Testis (tissue), 2 donors: ENCODE measurements at regions not wholly inside any gene's neighbourhood (a gene's known extent, or its start where the extent isn't known, plus 50 kb on each side); places are given as distances from the start of the nearest gene placed in this dataset.

Experiments used
- DNase-seq: peaks from one replicate; pipeline ENCODE4 v3.0.0-alpha.2; 2019
- H3K27ac ChIP-seq, 2 donors: fragments of 200-600 bp; sonication (generic); one replicate each; pipeline ENCODE4 v1.5.1; 2019
- H3K27me3 ChIP-seq: fragments of 200-600 bp; sonication (generic); one replicate; pipeline ENCODE4 v1.5.1; 2019
- H3K36me3 ChIP-seq: fragments of 200-600 bp; sonication (generic); one replicate; pipeline ENCODE4 v1.5.1; 2017; ENCODE audit warnings: low read depth; ENCODE audit errors: missing control alignments
- H3K4me1 ChIP-seq: fragments of 200-600 bp; sonication (generic); one replicate; pipeline ENCODE4 v1.5.1; 2019
- H3K4me3 ChIP-seq, 2 donors: fragments of 200-600 bp; sonication (generic); one replicate each; pipeline ENCODE4 v1.5.1; 2017 to 2019
- H3K9me3 ChIP-seq: fragments of 200-600 bp; sonication (generic); one replicate; pipeline ENCODE4 v1.5.1; 2017
- CTCF ChIP-seq, 3 experiments: fragments of 450-650 bp in 2 of 3; fragments of 200-600 bp in 1 of 3; sonication (generic) in 1 of 3; IDR thresholded peaks; one replicate each; pipeline ENCODE4 v1.5.1; 2016 to 2019; ENCODE audit warnings: antibody characterized with exemption in 3 of 3, mild to moderate bottlenecking in 2 of 3, moderate library complexity in 1 of 3
- POLR2A ChIP-seq: fragments of 450-650 bp; IDR thresholded peaks from one replicate; pipeline ENCODE4 v1.6.1; 2017; ENCODE audit warnings: antibody characterized with exemption, mild to moderate bottlenecking, moderate library complexity
- WGBS, 2 donors: methylation state at CpG; one replicate each; pipeline ENCODE4 v1.1.5; 2018; 5-methylcytosine and 5-hydroxymethylcytosine counted together
- intact Hi-C: fragments of 100-400 bp; cut with DNase I; formaldehyde crosslinking; loops from one replicate; pipeline ENCODE4 v1.15.1; 2023; ENCODE audit warnings: low total_unique reads

- WGBS, 2 donors, result 97% methylated on average over 3 of the region's 3 CpGs
- Histone ChIP-seq H3K27ac (no peak overlapping the region), H3K36me3 (no peaks in the 10 kb centered on the region), H3K9me3 (no peaks in the 10 kb centered on the region), H3K27me3 (no peaks in the 10 kb centered on the region), H3K4me3 (no peak overlapping the region), H3K4me1 (peaks cover 5% of the 10 kb centered on the region)
- no peak for TF ChIP-seq POLR2A
- TF ChIP-seq CTCF (IDR thresholded peaks at IDR 0.05), result no peak
- DNase-seq, result no peak
- intact Hi-C loops, result no loop called here
These were observed 128.4 kb upstream of the LYPLAL1 start for GRCh38 chr1:219045246-219045645.

- Histone ChIP-seq H3K4me3 (no peak overlapping the region), H3K36me3 (no peaks in the 10 kb centered on the region), H3K4me1 (peaks cover 5% of the 10 kb centered on the region), H3K27ac (no peak overlapping the region), H3K27me3 (no peaks in the 10 kb centered on the region), H3K9me3 (no peaks in the 10 kb centered on the region)
- TF ChIP-seq POLR2A (no peak), CTCF (IDR thresholded peaks at IDR 0.05) (no peak)
- intact Hi-C loops, result no loop called here
- WGBS, 2 donors, result 43 to 59% methylated on average over 4 of the region's 4 CpGs
- no peak for DNase-seq
These were observed 124.2 kb upstream of the LYPLAL1 start for GRCh38 chr1:219049501-219049900.

GRCh38 chr1:219050086-219050821 lies 123.4 kb upstream of the LYPLAL1 start:
- Histone ChIP-seq H3K27ac (no peak overlapping the region), H3K4me3 (no peak overlapping the region), H3K4me1 (peaks cover 5% of the 10 kb centered on the region), H3K36me3 (no peaks in the 10 kb centered on the region), H3K27me3 (no peaks in the 10 kb centered on the region), H3K9me3 (no peaks in the 10 kb centered on the region)
- WGBS, 2 donors, result 75 to 78% methylated on average over 5 of the region's 5 CpGs
- no peak for DNase-seq
- TF ChIP-seq CTCF (IDR thresholded peaks at IDR 0.05), result no peak
- no peak for TF ChIP-seq POLR2A
- intact Hi-C loops, result no loop called here

- peaks cover 5% of the 10 kb centered on the region for H3K4me1 ChIP-seq
- intact Hi-C loops, result no loop called here
- no peak for DNase-seq
- H3K27me3 ChIP-seq, result no peaks in the 10 kb centered on the region
- no peak overlapping the region for H3K27ac ChIP-seq
- no peak overlapping the region for H3K4me3 ChIP-seq
- WGBS, 2 donors, result 29 to 83% methylated on average over 1 of the region's 1 CpG
- no peaks in the 10 kb centered on the region for H3K36me3 ChIP-seq
- TF ChIP-seq CTCF (IDR thresholded peaks at IDR 0.05) (no peak), POLR2A (no peak)
- H3K9me3 ChIP-seq, result no peaks in the 10 kb centered on the region
These were observed 122.9 kb upstream of the LYPLAL1 start for GRCh38 chr1:219050822-219051125.

- TF ChIP-seq CTCF (IDR thresholded peaks at IDR 0.05), result no peak
- TF ChIP-seq POLR2A, result no peak
- H3K36me3 ChIP-seq, result no peaks in the 10 kb centered on the region
- H3K4me3 ChIP-seq, result no peak overlapping the region
- 88 to 91% methylated on average over 4 of the region's 4 CpGs for WGBS, 2 donors
- no peak for DNase-seq
- no peaks in the 10 kb centered on the region for H3K9me3 ChIP-seq
- H3K4me1 ChIP-seq, result peaks cover 5% of the 10 kb centered on the region
- no peak overlapping the region for H3K27ac ChIP-seq
- intact Hi-C loops, result no loop called here
- H3K27me3 ChIP-seq, result no peaks in the 10 kb centered on the region
These were observed 122.1 kb upstream of the LYPLAL1 start for GRCh38 chr1:219051547-219051946.
